Osteoblast (primary cell): ENCODE measurements at regions not wholly inside any gene's neighbourhood (a gene's known extent, or its start where the extent isn't known, plus 50 kb on each side); places are given as distances from the start of the nearest gene placed in this dataset.

Experiments
- DNase-seq: peaks from one replicate; pipeline ENCODE4 v3.0.0; 2011; ENCODE audit warnings: low spot score, mixed read lengths; ENCODE audit not compliant: insufficient read length; ENCODE audit errors: missing footprints
- H2AFZ ChIP-seq: 2 replicates; pipeline ENCODE4 v1.6.0; 2011; ENCODE audit warnings: mild to moderate bottlenecking, low read length
- H3K27ac ChIP-seq: 2 replicates; pipeline ENCODE4 v1.5.1; 2011; ENCODE audit warnings: mild to moderate bottlenecking, low read depth, low read length, moderate library complexity
- H3K27me3 ChIP-seq: 2 replicates; pipeline ENCODE4 v1.6.0; 2012; ENCODE audit warnings: mild to moderate bottlenecking, control low read depth, inconsistent platforms, low read length, moderate library complexity; ENCODE audit not compliant: insufficient read depth
- H3K36me3 ChIP-seq: 2 replicates; pipeline ENCODE4 v1.5.1; 2011; ENCODE audit warnings: mild to moderate bottlenecking, low read length, control low read depth, moderate library complexity; ENCODE audit not compliant: insufficient read depth
- H3K4me1 ChIP-seq: 2 replicates; pipeline ENCODE4 v1.5.1; 2011; ENCODE audit warnings: mild to moderate bottlenecking, low read length, control low read depth, moderate library complexity; ENCODE audit not compliant: insufficient read depth
- H3K4me2 ChIP-seq: 2 replicates; pipeline ENCODE4 v1.6.0; 2011; ENCODE audit warnings: mild to moderate bottlenecking, low read length; ENCODE audit not compliant: insufficient read depth
- H3K4me3 ChIP-seq: fragments of 200-600 bp; sonication (generic); 3 replicates; pipeline ENCODE4 v1.5.1; 2012; ENCODE audit warnings: mild to moderate bottlenecking, low read length, inconsistent platforms; ENCODE audit not compliant: insufficient read depth
- H3K79me2 ChIP-seq: 2 replicates; pipeline ENCODE4 v1.6.0; 2012; ENCODE audit warnings: mild to moderate bottlenecking, low read length, control low read depth, inconsistent platforms; ENCODE audit not compliant: insufficient read depth
- H3K9me3 ChIP-seq: 2 replicates; pipeline ENCODE4 v1.5.1; 2011; ENCODE audit warnings: low read depth, low read length, control low read depth
- H4K20me1 ChIP-seq: 2 replicates; pipeline ENCODE4 v1.6.0; 2012; ENCODE audit warnings: mild to moderate bottlenecking, low read length, control low read depth; ENCODE audit not compliant: insufficient read depth
- CTCF ChIP-seq: IDR thresholded peaks from 2 replicates; pipeline ENCODE4 v1.5.1; 2011; ENCODE audit warnings: mild to moderate bottlenecking, low read depth, low read length, moderate library complexity; ENCODE audit errors: extremely low read depth

GRCh38 chr17:72474243-72474642 lies 353.4 kb downstream of the SOX9 start:
- H3K36me3 ChIP-seq: no peaks in the 10 kb centered on the region
- no peak for DNase-seq
- H2AFZ ChIP-seq: no peak overlapping the region
- peaks cover 19% of the 10 kb centered on the region for H4K20me1 ChIP-seq
- H3K9me3 ChIP-seq: no peaks in the 10 kb centered on the region
- no peaks in the 10 kb centered on the region for H3K4me1 ChIP-seq
- TF ChIP-seq CTCF: no peak
- no peaks in the 10 kb centered on the region for H3K27me3 ChIP-seq
- H3K79me2 ChIP-seq: peaks cover 3% of the 10 kb centered on the region
- no peak overlapping the region for H3K27ac ChIP-seq
- H3K4me2 ChIP-seq: no peak overlapping the region
- no peak overlapping the region for H3K4me3 ChIP-seq

- Histone ChIP-seq H3K9me3 (no peaks in the 10 kb centered on the region), H3K4me1 (no peaks in the 10 kb centered on the region), H3K27ac (no peak overlapping the region), H4K20me1 (peaks cover 19% of the 10 kb centered on the region), H3K4me3 (no peak overlapping the region), H3K27me3 (no peaks in the 10 kb centered on the region), H3K79me2 (peaks cover 2% of the 10 kb centered on the region), H3K4me2 (no peak overlapping the region), H2AFZ (no peak overlapping the region), H3K36me3 (no peaks in the 10 kb centered on the region)
- TF ChIP-seq CTCF: no peak
- no peak for DNase-seq
Measured at GRCh38 chr17:72474719-72475477, 354.1 kb downstream of the SOX9 start.

- Histone ChIP-seq H3K79me2 (peaks cover 2% of the 10 kb centered on the region), H3K4me2 (no peak overlapping the region), H2AFZ (no peak overlapping the region), H3K27ac (no peak overlapping the region), H3K36me3 (no peaks in the 10 kb centered on the region), H3K27me3 (no peaks in the 10 kb centered on the region), H3K9me3 (no peaks in the 10 kb centered on the region), H4K20me1 (peaks cover 16% of the 10 kb centered on the region), H3K4me1 (no peaks in the 10 kb centered on the region), H3K4me3 (no peak overlapping the region)
- DNase-seq: no peak
- TF ChIP-seq CTCF: no peak
Measured at GRCh38 chr17:72476134-72476533, 355.3 kb downstream of the SOX9 start.

GRCh38 chr17:72476575-72476986 lies 355.8 kb downstream of the SOX9 start:
- H3K9me3 ChIP-seq: no peaks in the 10 kb centered on the region
- no peaks in the 10 kb centered on the region for H3K4me1 ChIP-seq
- no peak overlapping the region for H3K4me3 ChIP-seq
- no peak for TF ChIP-seq CTCF
- H2AFZ ChIP-seq: no peak overlapping the region
- peaks cover 2% of the 10 kb centered on the region for H3K79me2 ChIP-seq
- DNase-seq: no peak
- H3K36me3 ChIP-seq: no peaks in the 10 kb centered on the region
- H3K27ac ChIP-seq: no peak overlapping the region
- no peaks in the 10 kb centered on the region for H3K27me3 ChIP-seq
- peaks cover 17% of the 10 kb centered on the region for H4K20me1 ChIP-seq
- H3K4me2 ChIP-seq: no peak overlapping the region
